ENCODE measurements at regions not wholly inside any gene's neighbourhood (a gene's known extent, or its start where the extent isn't known, plus 50 kb on each side); places are given as distances from the start of the nearest gene placed in this dataset.

- DNase-seq (ENCODE audit: low read depth, low spot score): no peak
Observed at GRCh38 chr20:55783381-55783780, 221.9 kb downstream of the CBLN4 start.

DNA sequence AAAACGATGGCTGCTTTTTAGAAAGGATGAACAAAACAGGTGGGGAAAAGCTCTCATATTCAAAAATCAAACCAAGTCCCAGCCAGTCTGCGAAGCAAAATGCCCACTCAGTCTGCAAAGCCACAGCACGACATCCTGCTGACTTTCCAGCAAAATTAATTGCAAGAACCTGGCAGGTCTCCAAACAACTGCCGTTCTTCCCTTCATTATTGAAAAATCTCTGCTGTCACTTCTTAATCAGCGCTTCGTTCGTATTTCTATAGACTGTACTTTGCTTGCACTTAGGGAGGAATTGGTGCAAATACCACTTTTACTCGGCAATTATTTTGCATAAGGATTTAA, 222.4 kb downstream of the CBLN4 start:
- DNase-seq (ENCODE audit: low read depth, low spot score): no peak

DNA sequence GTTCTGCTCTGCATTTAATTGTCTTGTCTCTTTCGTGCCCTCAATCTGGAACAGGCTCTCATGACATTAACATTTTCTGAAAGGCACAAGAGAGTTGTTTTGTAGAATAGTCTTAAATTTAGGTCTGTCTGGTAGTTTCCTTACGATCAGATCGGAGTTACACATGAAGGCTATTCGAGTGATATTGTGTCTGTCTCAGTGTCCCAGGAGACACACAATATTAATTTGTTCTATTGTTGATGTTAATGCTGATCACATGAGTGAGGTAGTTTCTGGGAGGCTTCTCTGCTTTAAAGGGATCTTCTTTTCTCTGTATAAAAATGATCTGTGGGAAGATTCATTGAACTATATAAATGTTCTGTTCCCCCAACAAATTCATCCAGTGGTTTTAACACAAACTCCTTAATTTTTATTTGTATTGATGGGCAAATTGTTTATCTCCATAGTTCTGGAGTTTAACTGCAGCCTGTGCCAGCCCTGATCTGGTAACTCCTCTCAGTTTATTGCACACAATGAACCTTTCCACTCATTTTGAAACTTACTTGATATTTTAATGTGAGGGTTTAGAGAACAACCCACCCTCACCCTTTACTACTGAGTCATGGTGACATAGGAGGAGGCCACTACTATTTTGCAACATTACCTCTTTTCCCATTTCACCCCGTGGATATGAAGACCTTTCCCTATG, 223.0 kb downstream of the CBLN4 start:
- no peak for DNase-seq (ENCODE audit: low read depth, low spot score)

DNA sequence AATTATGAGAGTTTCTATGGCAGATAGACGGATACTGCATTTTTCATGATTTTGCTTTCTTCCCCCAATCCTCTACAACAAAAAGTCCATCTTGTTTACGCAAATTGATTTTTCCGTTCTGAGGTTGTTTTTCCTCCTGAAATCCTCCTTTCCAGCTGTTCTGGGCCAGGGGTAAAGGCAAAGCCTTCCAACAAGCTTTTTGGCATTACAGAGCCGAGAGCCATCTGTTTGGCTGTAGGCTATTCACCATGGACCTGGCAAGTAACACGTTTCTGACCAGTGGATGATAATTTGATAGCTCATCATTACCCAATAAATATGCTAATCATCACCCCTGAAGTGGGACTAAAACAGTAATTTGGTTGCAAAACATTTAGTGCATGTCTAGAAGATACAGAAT, 226.5 kb downstream of the CBLN4 start:
- DNase-seq (ENCODE audit: low read depth, low spot score): no peak

- no peak for DNase-seq (ENCODE audit: low read depth, low spot score)
Observed at GRCh38 chr20:55777641-55778040, 227.7 kb downstream of the CBLN4 start.

DNA sequence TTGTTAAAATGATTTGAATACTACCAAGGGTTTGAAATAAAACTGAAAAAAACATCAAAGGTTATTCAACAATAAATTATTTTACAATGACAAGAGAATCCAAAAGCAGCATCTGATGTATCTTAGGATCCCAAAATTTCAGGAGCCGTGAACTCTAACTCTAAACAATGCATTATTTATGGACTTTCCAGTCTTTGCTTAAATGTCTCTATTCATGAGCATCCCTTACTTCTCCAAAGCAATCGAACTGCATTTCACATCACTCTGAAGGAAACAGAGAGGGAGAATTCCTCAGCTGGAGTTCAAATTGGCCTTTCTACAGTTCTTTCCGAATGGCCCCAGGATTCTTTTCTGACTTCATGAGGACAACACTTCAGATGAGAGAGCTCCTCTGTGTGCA, 229.1 kb downstream of the CBLN4 start:
- DNase-seq (ENCODE audit: low read depth, low spot score): no peak

DNA sequence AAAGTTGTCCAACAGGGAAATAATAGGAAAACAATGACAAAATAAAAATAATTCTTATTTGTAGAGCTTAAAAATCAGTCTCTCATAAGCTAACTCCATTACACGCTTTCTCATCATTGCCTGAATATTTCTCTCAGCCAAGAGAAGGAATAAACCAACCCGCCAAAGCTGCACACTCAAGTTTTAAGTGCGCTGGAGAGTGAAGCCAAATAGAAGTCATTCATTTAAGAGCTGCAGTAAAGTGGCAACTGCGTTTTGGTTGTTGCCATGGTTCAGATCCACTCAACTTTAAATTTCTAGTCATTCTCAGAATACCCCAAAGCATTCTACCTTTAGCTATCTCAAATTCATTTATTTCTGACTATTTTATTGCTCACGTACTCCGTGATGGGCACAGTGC, 230.7 kb downstream of the CBLN4 start:
- no peak for DNase-seq (ENCODE audit: low read depth, low spot score)

DNA sequence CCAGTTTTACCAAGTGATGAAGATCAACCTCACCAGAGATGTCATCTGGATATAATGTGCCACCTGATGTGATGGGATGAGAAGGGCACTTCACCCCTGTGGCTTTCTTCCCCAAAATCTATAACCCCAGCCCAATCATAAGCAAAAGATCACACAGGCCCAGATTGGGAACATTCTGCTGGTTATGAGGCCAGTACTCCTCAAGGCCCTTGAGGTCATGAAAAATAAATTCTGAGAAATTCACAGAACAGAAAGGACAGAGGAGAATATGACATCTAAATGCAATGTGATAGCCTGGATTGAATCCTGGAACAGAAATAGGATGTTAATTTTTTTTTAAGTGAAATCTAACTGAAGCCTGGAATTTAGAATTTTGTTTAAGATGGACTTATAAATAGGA, 243.5 kb downstream of the CBLN4 start:
- no peak for DNase-seq (ENCODE audit: low read depth, low spot score)

DNA sequence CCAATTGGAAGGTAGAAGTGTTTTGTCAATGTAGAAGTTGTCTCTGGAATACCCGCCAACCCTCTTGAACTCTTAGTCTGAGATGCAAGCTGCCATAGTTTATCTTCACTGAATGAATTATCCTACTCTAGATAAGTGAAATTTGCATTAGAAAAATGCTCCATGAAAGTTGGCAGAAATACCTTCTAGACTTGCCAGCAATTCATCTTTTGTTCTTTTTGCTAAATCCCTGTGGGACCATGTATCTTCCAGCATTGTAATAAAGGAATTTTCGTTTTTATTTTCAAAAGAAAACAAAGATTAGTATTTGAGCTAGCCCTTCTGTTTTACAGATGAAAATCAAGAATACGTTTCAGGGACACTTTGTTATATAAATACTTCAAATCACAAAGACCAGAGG, 244.2 kb downstream of the CBLN4 start:
- DNase-seq (ENCODE audit: low read depth, low spot score): no peak

- no peak for DNase-seq (ENCODE audit: low read depth, low spot score)
Observed at GRCh38 chr20:55760586-55760985, 244.7 kb downstream of the CBLN4 start.

GRCh38 chr20:55755861-55756260, 249.5 kb downstream of the CBLN4 start:
- no peak for DNase-seq (ENCODE audit: low read depth, low spot score)

DNA sequence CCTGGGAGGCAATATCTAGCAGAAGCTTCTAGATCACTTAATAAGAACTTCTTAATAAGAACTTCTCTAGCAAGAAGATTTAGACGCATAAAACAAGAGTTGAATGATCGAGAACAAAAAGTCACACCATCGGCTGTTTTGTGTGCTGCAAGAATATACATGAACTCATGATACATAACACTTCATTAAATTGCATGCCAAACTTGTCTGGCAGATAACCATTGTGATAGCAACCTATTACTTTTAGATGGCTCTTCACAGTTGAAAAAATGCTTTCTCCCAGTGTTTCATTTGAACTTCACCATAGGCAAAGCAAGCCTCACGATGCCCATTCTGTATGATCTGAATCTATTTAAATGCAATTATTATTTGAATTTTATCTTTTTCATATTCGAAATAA, 249.9 kb downstream of the CBLN4 start:
- DNase-seq (ENCODE audit: low read depth, low spot score): no peak

DNA sequence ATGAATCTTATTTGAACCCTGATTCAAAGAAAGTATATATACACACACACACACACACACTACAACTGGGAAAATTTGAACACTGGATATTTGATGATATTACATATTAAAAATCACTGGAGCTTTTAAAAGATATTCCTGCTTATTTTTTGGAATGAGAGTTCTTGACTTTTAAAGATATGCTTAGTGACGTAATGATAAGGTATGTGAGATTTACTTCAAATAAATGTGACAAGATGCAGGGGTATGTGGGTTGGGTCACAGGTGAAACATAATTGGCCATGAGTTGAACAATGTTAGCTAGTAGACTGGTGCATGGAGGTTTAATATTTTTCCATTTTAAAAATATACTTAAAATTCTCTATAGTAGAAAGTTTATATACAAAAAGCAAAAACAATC, 258.6 kb downstream of the CBLN4 start:
- DNase-seq (ENCODE audit: low read depth, low spot score): no peak

DNA sequence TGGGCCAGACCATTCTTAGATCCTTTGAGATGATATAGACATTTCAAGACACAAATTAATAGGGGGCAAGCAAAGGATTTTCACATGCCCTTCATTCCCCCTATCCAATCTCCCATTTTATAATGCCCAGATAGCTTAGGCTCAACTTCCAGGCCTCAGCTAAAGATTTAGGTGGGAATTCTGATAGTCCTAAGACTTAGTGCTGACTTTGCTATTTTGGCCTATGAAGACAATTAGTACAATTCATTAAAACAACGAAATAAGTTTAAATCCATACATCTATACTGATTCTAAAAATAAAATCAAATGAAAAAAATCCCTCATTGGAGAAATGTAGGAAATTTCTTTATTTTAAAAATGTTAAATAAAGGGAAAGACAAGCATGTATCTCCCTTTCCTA, 259.5 kb downstream of the CBLN4 start:
- no peak for DNase-seq (ENCODE audit: low read depth, low spot score)

DNA sequence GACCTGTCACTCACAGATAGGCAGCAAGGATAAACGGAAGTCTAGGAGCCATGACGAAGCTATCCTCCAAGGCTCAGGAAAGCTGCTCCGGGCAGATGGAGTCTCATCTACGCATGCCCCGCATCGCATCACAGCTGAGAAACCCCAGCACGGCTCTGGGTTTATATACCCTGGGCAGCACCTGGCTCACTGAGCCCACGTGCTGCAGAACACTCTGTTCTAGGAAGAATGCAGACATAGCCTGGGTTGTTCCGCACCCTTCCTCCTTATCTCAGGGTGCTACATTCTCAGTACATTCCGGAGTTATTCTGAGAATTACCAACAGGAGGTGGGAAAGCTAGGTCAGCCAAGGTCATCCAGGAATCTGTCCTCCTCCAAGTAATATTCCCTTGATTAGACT, 260.4 kb downstream of the CBLN4 start:
- DNase-seq (ENCODE audit: low read depth, low spot score): no peak

DNA sequence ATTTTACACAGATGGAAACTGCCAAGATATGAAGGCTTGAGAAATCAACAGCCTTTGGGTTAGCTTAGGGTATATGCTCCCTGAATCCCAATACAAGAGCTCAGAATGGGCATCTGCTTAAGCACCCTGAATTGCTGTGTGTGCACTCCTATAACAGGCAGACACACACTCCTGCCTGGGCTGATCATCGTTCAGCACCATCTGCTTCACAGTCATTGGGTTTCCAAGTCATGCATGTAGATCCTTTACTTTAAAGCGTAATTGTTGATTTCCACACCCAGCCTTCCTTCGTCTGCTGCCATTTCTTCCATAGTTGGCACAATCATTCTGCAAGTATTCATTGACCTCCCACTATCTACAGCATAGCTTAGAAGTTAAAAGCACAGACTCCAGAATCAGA, 263.5 kb downstream of the CBLN4 start:
- DNase-seq (ENCODE audit: low read depth, low spot score): no peak

DNA sequence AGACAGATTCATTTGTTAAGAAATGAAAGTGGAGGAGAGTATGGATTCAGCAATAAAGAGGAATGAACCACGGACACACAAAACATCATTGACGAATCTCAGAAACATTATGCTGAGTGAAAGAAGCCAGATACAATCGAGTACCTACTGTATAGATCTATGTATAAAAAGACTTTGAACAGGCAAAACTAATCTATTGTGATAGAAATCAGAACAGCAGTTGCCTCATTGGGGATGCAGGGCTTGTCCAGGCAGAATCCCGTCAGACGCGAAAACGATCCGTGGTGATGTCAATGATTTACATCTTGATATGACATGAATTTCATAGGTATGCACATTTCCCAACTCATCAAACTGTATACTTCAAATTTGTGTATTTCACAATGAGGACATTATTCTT, 265.2 kb downstream of the CBLN4 start:
- no peak for DNase-seq (ENCODE audit: low read depth, low spot score)

- no peak for DNase-seq (ENCODE audit: low read depth, low spot score)
Observed at GRCh38 chr20:55730321-55730720, 275.0 kb downstream of the CBLN4 start.

GRCh38 chr20:55714736-55715135, 290.6 kb downstream of the CBLN4 start:
- no peak for DNase-seq (ENCODE audit: low read depth, low spot score)

DNA sequence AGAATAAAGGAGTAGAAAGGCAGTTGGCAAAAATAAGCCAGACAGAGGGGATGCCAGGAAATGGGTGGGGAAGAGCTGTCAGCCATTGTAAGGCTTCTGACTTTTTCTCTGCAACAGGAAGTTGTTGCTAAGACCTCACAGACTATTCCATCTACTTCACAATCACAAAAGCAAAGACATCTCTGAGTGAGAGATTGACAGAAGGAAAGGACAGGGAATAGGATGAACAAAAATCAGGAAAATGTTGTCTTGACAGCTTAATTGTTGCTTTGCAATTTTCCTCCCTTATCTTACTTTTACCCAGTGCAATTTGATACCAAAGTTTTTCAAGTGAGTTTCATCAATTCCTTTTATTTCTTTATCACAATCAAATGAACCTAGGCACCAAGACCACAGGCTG, 291.2 kb downstream of the CBLN4 start:
- no peak for DNase-seq (ENCODE audit: low read depth, low spot score)

DNA sequence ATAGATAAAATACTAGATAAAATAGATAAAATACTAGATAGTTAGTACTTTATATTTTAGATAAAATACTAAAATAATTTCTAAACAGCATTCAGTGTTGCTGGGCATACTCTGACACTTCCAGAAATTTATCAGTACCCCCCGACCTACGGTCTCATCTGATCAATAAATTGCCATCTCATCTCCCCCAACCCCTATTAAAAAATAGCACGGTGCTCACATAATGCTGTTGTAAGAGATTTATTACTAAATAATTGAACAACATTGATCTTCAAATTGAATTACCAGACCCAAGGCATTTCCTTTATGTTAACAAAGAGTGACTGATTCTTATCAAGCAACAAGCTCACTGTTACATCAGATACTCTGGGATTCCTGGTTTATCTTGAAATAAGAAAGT, 300.9 kb downstream of the CBLN4 start:
- no peak for DNase-seq (ENCODE audit: low read depth, low spot score)

DNA sequence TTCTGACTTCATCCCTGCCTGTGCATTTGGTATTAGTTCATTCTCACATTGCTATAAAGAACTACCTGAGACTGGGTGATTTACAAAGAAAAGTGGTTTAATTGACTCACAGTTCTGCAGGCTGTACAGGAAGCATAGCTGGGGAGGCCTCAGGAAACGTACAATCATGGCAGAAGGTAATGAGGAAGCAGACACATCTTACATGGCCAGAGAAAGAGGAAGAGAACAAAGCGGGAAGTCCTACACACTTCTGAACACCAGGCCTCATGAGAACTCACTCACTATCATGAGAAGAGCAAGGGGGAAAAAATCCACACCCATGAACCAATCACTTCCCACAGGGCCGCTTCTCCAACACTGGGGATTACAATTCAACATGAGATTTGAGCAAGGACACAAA, 303.9 kb downstream of the CBLN4 start:
- DNase-seq (ENCODE audit: low read depth, low spot score): no peak

GRCh38 chr20:55696520-55696919, 308.8 kb downstream of the CBLN4 start:
- DNase-seq (ENCODE audit: low read depth, low spot score): no peak

GRCh38 chr20:55693641-55694040, 311.7 kb downstream of the CBLN4 start:
- DNase-seq (ENCODE audit: low read depth, low spot score): no peak

Measured in pulmonary artery endothelial cell (primary cell).